Activated CD4-positive, alpha-beta memory T cell treated with anti-CD3 and anti-CD28 coated beads for 36 hours (primary cell): ENCODE measurements at regions not wholly inside any gene's neighbourhood (a gene's known extent, or its start where the extent isn't known, plus 50 kb on each side); places are given as distances from the start of the nearest gene placed in this dataset.

Experiments
- CTCF ChIA-PET: fragments of 350-600 bp; sonication (Branson Sonifier 250); formaldehyde crosslinking; loops from one replicate; lab custom pipeline; 2021; ENCODE audit warnings: antibody characterized with exemption, inconsistent platforms; lab: Charles Lee
- POLR2A ChIA-PET: fragments of 350-600 bp; sonication (Branson Sonifier 250); formaldehyde crosslinking; loops from one replicate; lab custom pipeline; 2021; ENCODE audit warnings: antibody characterized with exemption; lab: Charles Lee
- DNase-seq: peaks from one replicate; pipeline ENCODE4 v3.0.0-alpha.2; 2020
- H3K27ac Mint-ChIP-seq: one replicate; pipeline ENCODE4 v1.8.0; 2021; ENCODE audit warnings: mixed read lengths
- H3K27me3 Mint-ChIP-seq: one replicate; pipeline ENCODE4 v1.8.0; 2021; ENCODE audit warnings: mixed read lengths
- H3K36me3 Mint-ChIP-seq: one replicate; pipeline ENCODE4 v1.8.0; 2021; ENCODE audit warnings: mixed read lengths
- H3K4me1 Mint-ChIP-seq: one replicate; pipeline ENCODE4 v1.8.0; 2021; ENCODE audit warnings: low read depth, mixed read lengths
- H3K4me3 Mint-ChIP-seq: one replicate; pipeline ENCODE4 v1.8.0; 2021; ENCODE audit warnings: mild to moderate bottlenecking, mixed read lengths
- H3K9me3 Mint-ChIP-seq: one replicate; pipeline ENCODE4 v1.8.0; 2021; ENCODE audit warnings: mixed read lengths
- intact Hi-C: fragments of 100-400 bp; cut with micrococcal nuclease; formaldehyde crosslinking; loops from one replicate; pipeline ENCODE4 v1.15.1; 2023

DNA sequence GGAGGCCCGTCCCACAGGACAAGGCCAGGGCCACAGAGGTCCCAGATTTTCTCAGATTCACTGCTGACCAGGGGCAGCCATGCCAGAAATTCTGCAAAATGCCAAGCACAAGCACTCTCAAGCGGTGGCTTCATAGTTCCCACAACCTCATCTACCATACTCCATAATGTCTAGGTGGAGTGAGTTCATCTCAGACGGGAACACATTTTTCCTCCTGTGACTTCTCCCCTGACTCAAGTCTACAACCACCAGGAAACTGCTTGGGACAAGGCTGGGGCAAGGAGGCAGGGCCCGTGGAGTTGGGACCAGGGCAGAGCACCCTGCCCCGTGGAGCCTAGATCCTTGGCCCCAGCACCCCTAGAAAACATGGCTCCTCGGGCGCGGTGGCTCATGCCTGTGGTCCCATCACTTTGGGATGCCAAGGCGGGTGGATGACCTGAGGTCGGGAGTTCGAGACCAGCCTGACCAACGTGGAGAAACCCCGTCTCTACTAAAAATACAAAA, 150.7 kb upstream of the HAAO start:
- no peak for DNase-seq
- ChIA-PET CTCF (interaction anchor here (1.0 to 4.1 kb wide), 2 partner anchors 84 to 542 kb away, joined by 3 to 13 read pairs; no protein-coding TSS in a partner anchor), POLR2A (no interaction called here)
- no peaks in the 10 kb centered on the region for H3K4me1 Mint-ChIP-seq
- intact Hi-C loops = loop anchor here (10.0 kb wide), 1 partner anchor 542 kb away; no protein-coding TSS in a partner anchor
- no peak overlapping the region for H3K27ac Mint-ChIP-seq
- no peaks in the 10 kb centered on the region for H3K36me3 Mint-ChIP-seq
- no peaks in the 10 kb centered on the region for H3K27me3 Mint-ChIP-seq
- no peak overlapping the region for H3K4me3 Mint-ChIP-seq
- H3K9me3 Mint-ChIP-seq = no peaks in the 10 kb centered on the region

GRCh38 chr2:42942214-42942989, 150.0 kb upstream of the HAAO start:
- H3K27me3 Mint-ChIP-seq = no peaks in the 10 kb centered on the region
- intact Hi-C loops = loop anchor here (10.0 kb wide), 1 partner anchor 542 kb away; no protein-coding TSS in a partner anchor
- H3K4me1 Mint-ChIP-seq = no peaks in the 10 kb centered on the region
- no peak overlapping the region for H3K4me3 Mint-ChIP-seq
- no peak overlapping the region for H3K27ac Mint-ChIP-seq
- ChIA-PET POLR2A (no interaction called here), CTCF (interaction anchor here (1.0 to 4.1 kb wide), 2 partner anchors 83 to 542 kb away, joined by 3 to 13 read pairs; no protein-coding TSS in a partner anchor)
- H3K36me3 Mint-ChIP-seq = no peaks in the 10 kb centered on the region
- no peaks in the 10 kb centered on the region for H3K9me3 Mint-ChIP-seq
- no peak for DNase-seq

DNA sequence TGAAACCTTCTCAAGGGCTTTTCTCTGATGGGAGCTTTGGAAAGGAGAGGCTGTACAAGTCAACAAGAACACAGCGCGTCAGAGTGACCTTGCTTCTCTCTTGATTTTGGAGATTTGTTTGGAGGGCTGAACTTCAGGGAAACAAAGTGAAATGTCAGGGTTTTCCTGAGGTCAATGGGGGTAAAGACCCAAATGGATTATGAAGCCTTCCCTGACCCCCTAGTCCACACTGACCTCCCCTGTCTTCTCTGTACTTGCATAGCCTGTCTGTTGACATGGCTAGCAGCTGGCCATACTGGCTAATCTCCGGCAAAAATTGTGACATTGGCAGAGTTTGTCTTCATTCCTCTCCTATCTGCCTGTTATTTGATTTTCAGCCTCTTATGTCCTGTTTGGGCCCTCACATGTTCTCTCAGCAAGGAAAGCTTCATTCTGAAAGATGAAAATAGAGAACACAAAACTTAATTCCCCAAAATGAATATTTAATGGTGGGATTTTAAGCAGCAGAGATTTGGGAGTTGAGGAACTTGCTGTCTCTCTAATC, 149.3 kb upstream of the HAAO start:
- no peak for DNase-seq
- no peaks in the 10 kb centered on the region for H3K4me1 Mint-ChIP-seq
- no peaks in the 10 kb centered on the region for H3K36me3 Mint-ChIP-seq
- H3K27ac Mint-ChIP-seq = no peak overlapping the region
- CTCF ChIA-PET = interaction anchor here (1.0 kb wide), 1 partner anchor 82 kb away, joined by 3 read pairs; no protein-coding TSS in a partner anchor
- H3K9me3 Mint-ChIP-seq = no peaks in the 10 kb centered on the region
- no peak overlapping the region for H3K4me3 Mint-ChIP-seq
- POLR2A ChIA-PET = no interaction called here
- intact Hi-C loops = loop anchor here (10.0 kb wide), 1 partner anchor 543 kb away; no protein-coding TSS in a partner anchor
- H3K27me3 Mint-ChIP-seq = no peaks in the 10 kb centered on the region

- Mint-ChIP-seq H3K27ac (no peak overlapping the region), H3K9me3 (no peaks in the 10 kb centered on the region), H3K4me3 (no peak overlapping the region), H3K4me1 (no peaks in the 10 kb centered on the region), H3K27me3 (no peaks in the 10 kb centered on the region), H3K36me3 (no peaks in the 10 kb centered on the region)
- CTCF ChIA-PET = no interaction called here
- intact Hi-C loops = loop anchor here (10.0 kb wide), 1 partner anchor 545 kb away; no protein-coding TSS in a partner anchor
- DNase-seq = no peak
- POLR2A ChIA-PET = no interaction called here
These were observed 147.2 kb upstream of the HAAO start for GRCh38 chr2:42939411-42940206.

GRCh38 chr2:42938671-42939370, 146.4 kb upstream of the HAAO start:
- Mint-ChIP-seq H3K27me3 (no peaks in the 10 kb centered on the region), H3K4me3 (no peak overlapping the region), H3K27ac (no peak overlapping the region), H3K4me1 (no peaks in the 10 kb centered on the region), H3K36me3 (no peaks in the 10 kb centered on the region), H3K9me3 (no peaks in the 10 kb centered on the region)
- ChIA-PET CTCF (no interaction called here), POLR2A (no interaction called here)
- intact Hi-C loops = no loop called here
- DNase-seq = no peak

- no peaks in the 10 kb centered on the region for H3K36me3 Mint-ChIP-seq
- POLR2A ChIA-PET = no interaction called here
- no peaks in the 10 kb centered on the region for H3K9me3 Mint-ChIP-seq
- no peak overlapping the region for H3K27ac Mint-ChIP-seq
- no peak overlapping the region for H3K4me3 Mint-ChIP-seq
- H3K4me1 Mint-ChIP-seq = no peaks in the 10 kb centered on the region
- intact Hi-C loops = no loop called here
- no peaks in the 10 kb centered on the region for H3K27me3 Mint-ChIP-seq
- CTCF ChIA-PET = interaction anchor here (0.6 to 0.7 kb wide), 2 partner anchors 10 to 671 kb away, joined by 3 to 4 read pairs; no protein-coding TSS in a partner anchor
- DNase-seq = no peak
These were observed 144.9 kb upstream of the HAAO start for GRCh38 chr2:42937171-42937875.

DNA sequence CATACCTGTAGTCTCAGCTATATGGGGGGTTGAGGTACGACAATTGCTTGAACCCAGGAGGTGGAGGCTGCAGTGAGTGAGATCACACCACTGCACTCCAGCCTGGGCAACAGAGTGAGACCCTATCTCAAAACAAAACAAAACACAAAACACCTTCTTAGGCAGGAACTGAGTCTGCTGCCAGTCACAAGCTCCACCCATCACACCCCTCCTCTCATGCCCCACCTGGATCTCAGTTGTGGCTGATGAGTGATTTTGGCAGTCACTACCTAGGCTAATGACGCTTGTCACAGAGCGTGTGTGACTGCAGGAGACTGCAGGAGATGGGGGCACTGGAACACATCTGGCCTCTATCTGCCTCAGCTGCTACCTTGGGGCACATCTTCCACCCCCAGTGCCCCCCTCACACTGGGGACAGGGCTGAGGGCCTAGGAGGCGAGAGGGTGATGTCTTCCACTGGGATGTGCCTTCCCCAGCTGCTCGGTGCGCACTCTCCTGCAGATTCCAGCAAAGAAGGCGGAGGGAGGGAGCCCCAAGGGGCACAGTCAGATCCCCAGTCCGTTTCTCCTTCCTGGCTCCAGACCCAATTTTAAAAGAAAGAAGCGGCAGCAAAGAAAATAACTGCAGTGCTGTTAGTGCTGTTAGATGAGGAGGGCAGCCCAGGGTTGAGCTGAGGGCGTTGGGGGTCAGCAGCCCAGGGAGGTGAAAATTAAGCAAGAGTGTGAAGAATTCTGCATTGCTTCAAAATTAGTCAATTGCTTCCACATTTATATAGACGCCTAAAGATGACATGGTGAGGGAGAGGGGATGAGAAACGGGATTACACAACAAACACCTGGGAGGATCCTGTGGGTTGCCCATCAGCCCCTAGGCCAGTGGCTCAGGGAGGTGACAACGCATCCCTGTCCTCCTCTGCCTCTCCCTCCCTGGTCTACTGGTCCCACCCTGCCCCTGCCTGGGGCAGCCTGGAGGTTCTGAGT, 143.6 kb upstream of the HAAO start:
- peak; percentile 65 for DNase-seq
- intact Hi-C loops = no loop called here
- CTCF ChIA-PET = interaction anchor here (0.6 to 1.0 kb wide), 3 partner anchors 11 to 107 kb away, joined by 3 read pairs; no protein-coding TSS in a partner anchor
- H3K9me3 Mint-ChIP-seq = no peaks in the 10 kb centered on the region
- no peaks in the 10 kb centered on the region for H3K36me3 Mint-ChIP-seq
- H3K4me1 Mint-ChIP-seq = no peaks in the 10 kb centered on the region
- H3K4me3 Mint-ChIP-seq = no peak overlapping the region
- no peak overlapping the region for H3K27ac Mint-ChIP-seq
- POLR2A ChIA-PET = no interaction called here
- no peaks in the 10 kb centered on the region for H3K27me3 Mint-ChIP-seq

DNA sequence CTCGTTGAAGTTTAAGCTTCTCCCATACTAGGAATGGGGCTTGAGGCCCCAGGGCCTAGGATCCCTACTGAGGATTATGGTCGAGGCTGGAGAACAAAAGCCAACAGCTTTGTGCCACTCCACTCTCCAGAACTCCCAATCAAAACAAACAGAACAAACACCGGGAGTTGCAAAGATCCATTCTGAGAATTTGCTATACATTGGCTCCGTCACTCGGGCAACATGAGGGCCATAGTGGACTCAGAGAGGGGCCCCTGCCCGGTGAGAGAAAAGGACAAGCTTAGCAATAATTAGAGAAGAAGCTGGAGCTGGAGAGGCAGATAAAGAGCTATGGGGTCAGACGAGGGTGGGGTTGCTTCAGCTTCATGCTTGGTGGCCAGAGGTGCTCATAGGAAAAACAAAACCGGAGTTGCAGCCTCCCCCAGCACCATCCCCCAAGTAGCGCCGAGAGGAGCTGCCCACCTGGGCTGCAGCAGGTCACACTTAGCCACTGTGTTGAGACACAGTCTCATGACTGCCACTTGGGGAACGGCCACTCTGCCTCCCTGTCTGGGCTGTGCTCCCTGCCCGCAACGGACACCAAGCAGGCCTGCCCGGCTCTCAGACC, 142.3 kb upstream of the HAAO start:
- DNase-seq = no peak
- ChIA-PET CTCF (interaction anchor here (0.6 to 1.3 kb wide), 4 partner anchors 13 to 549 kb away, joined by 3 to 4 read pairs (median 4); no protein-coding TSS in a partner anchor), POLR2A (no interaction called here)
- Mint-ChIP-seq H3K36me3 (no peaks in the 10 kb centered on the region), H3K27ac (no peak overlapping the region), H3K9me3 (no peaks in the 10 kb centered on the region), H3K4me3 (no peak overlapping the region), H3K27me3 (no peaks in the 10 kb centered on the region), H3K4me1 (no peaks in the 10 kb centered on the region)
- intact Hi-C loops = no loop called here

DNA sequence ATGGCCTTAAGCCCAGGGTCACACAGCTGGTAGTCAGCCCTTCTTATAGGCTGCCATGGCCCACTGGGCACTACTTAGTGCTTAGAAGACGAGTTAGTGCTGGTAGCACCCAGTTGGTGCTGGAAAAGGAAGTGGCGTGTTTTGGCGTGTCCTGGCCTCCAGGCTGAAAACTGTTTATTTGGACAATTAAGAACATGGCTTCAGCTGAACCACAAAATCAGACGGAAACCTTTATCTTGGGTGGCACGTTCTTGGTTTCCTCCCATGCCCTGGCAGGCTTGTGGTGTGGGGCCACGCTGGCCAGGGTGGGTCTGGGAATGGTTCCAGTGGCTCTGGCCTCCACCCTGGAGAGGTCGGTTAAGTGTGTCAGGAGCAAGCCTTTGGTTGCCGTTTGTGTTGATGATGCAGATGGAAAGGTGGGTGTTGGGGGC, 141.5 kb upstream of the HAAO start:
- Mint-ChIP-seq H3K36me3 (no peaks in the 10 kb centered on the region), H3K4me1 (no peaks in the 10 kb centered on the region), H3K9me3 (no peaks in the 10 kb centered on the region), H3K27ac (no peak overlapping the region), H3K27me3 (no peaks in the 10 kb centered on the region), H3K4me3 (no peak overlapping the region)
- intact Hi-C loops = no loop called here
- ChIA-PET CTCF (interaction anchor here (1.2 to 1.3 kb wide), 2 partner anchors 14 to 76 kb away, joined by 3 to 4 read pairs; no protein-coding TSS in a partner anchor), POLR2A (no interaction called here)
- DNase-seq = no peak
